ENCODE measurements at regions not wholly inside any gene's neighbourhood (a gene's known extent, or its start where the extent isn't known, plus 50 kb on each side); places are given as distances from the start of the nearest gene placed in this dataset.
"Not testable (repeated sequence)": the region's sequence is repeated elsewhere in the genome, so short reads cannot be mapped to it uniquely, and the experiment has no call there.

DNA sequence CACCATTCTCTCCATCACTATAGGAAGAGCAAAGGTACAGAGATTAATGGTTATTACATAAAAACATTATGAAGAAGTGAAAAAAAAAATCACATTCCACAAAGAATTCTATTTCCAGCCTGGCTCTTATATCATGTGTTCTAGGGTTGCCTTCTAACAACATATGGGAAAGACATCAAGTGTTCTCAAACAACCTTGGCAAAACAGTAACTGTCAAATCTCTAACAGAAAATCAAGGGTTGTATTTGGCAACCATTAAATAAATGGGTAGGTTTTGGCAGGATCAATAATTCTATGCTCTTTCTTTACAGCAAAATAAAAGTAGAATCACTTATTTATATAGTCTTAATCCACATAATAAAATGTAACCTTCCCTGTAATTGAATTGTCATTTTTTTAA, 728.9 kb downstream of the MAT2B start:
- no peak overlapping the region for H3K4me3 ChIP-seq (ENCODE audit: low read depth, low read length)
- TF ChIP-seq POLR2A (IDR thresholded peaks at IDR 0.05; ENCODE audit: extremely low read depth, insufficient read length) (no peak), MAX (IDR thresholded peaks at IDR 0.05; ENCODE audit: low read depth, low read length) (no peak), CTCF (IDR thresholded peaks at IDR 0.05; ENCODE audit: low read depth, low read length) (no peak), MYC (IDR thresholded peaks at IDR 0.05; ENCODE audit: low read depth, low read length) (no peak)
- no peak for DNase-seq (ENCODE audit: low read depth)

DNA sequence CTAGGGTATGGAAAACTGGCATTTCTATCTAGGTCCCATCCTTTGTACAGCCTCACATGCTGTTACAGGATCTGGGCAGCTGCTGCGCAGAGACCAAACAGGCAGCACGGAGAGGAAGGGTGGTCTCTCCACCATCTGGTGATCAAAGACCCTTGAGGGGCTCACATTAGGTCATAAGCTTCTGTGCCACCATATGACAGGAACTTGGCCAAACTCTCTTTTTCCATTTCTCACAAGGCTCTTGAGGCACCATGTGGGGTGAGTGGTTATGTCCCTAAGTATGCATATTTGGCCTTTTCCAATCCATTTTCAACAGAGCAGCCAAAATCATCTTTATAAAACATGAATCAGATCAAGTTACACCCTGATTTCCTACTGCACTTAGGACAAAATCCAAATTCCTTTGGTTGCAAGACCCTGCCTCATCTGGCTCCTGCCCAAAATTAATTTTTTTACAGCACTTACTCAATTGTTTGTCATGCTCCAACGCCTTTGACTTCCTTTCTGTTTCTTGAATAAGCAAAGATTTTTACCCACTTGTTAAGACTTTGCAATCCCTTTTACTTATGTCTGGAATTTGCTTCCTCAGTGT, 730.0 kb downstream of the MAT2B start:
- no peak for DNase-seq (ENCODE audit: low read depth)
- H3K4me3 ChIP-seq (ENCODE audit: low read depth, low read length), result no peak overlapping the region
- no peak for TF ChIP-seq MYC (IDR thresholded peaks at IDR 0.05; ENCODE audit: low read depth, low read length)
- TF ChIP-seq POLR2A (IDR thresholded peaks at IDR 0.05; ENCODE audit: extremely low read depth, insufficient read length), result no peak
- TF ChIP-seq MAX (IDR thresholded peaks at IDR 0.05; ENCODE audit: low read depth, low read length), result no peak
- TF ChIP-seq CTCF (IDR thresholded peaks at IDR 0.05; ENCODE audit: low read depth, low read length), result no peak

DNA sequence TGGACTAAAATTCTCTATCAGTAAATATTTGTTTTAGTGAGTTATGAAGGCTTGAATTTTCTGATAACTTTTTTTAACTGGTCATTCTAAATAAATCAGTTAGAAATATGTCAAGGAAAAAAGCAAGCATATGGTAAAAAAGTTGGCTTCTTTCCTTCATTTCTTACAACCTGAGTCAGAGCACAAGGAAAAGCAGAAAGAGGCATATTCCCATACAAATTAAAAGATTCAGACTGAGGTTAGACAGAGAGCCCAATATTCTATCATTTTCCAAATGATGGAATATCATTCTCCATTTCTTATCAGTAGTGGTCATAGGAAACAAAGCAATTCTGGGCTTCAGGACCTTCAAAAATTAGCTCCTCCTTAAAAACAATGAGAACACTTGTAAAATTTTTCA, 732.1 kb downstream of the MAT2B start:
- no peak overlapping the region for H3K4me3 ChIP-seq (ENCODE audit: low read depth, low read length)
- TF ChIP-seq MYC (IDR thresholded peaks at IDR 0.05; ENCODE audit: low read depth, low read length), result no peak
- DNase-seq (ENCODE audit: low read depth), result no peak

DNA sequence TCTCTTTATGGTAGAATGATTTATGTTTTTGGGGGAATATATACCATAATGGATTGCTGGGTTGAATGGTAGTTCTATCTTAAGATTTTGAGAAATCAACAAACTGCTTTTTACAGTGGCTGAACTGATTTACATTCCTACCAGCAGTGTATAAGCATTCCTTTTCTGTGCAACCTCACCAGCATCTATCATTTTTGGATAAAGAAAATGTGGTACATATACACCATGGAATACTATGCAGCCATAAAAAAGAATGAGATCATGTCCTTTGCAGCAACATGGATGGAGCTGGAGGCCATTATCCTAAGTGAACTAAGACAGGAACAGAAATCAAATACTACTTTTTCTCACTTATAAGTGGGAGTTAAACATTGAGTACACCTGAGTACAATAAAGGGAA, 746.4 kb downstream of the MAT2B start:
- not testable (repeated sequence) for DNase-seq (ENCODE audit: low read depth); H3K4me3 ChIP-seq (ENCODE audit: low read depth, low read length)

DNA sequence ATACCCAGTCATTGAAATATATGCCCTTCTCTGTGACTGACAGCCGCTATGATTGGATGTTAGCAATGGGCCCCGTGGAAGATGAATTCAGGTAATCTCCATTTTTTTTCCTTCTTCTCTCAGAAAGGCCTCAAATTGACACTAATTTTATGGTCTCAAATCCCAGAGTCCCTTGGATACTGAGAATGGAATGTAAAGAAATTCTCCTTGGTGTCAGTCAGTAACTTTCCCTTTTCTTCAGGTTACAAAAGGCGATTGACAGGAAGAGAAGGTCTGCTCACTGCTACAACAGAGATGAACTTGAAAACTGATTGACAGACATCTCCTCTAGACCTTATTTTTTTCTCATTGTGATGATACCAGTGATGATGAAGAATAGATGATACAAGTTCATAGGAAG, 748.3 kb downstream of the MAT2B start:
- TF ChIP-seq MAX (IDR thresholded peaks at IDR 0.05; ENCODE audit: low read depth, low read length) (no peak), POLR2A (IDR thresholded peaks at IDR 0.05; ENCODE audit: extremely low read depth, insufficient read length) (no peak), CTCF (IDR thresholded peaks at IDR 0.05; ENCODE audit: low read depth, low read length) (no peak), MYC (IDR thresholded peaks at IDR 0.05; ENCODE audit: low read depth, low read length) (no peak)
- H3K4me3 ChIP-seq (ENCODE audit: low read depth, low read length), result no peak overlapping the region
- DNase-seq (ENCODE audit: low read depth), result no peak

- DNase-seq (ENCODE audit: low read depth), result no peak
- TF ChIP-seq CTCF (IDR thresholded peaks at IDR 0.05; ENCODE audit: low read depth, low read length), result no peak
- TF ChIP-seq MYC (IDR thresholded peaks at IDR 0.05; ENCODE audit: low read depth, low read length), result no peak
- no peak for TF ChIP-seq MAX (IDR thresholded peaks at IDR 0.05; ENCODE audit: low read depth, low read length)
- TF ChIP-seq POLR2A (IDR thresholded peaks at IDR 0.05; ENCODE audit: extremely low read depth, insufficient read length), result no peak
- H3K4me3 ChIP-seq (ENCODE audit: low read depth, low read length), result no peak overlapping the region
These were observed 750.3 kb downstream of the MAT2B start for GRCh38 chr5:164255598-164256213.

GRCh38 chr5:164256351-164256750, 750.9 kb downstream of the MAT2B start:
- no peak for TF ChIP-seq CTCF (IDR thresholded peaks at IDR 0.05; ENCODE audit: low read depth, low read length)
- TF ChIP-seq MYC (IDR thresholded peaks at IDR 0.05; ENCODE audit: low read depth, low read length), result no peak
- no peak for TF ChIP-seq MAX (IDR thresholded peaks at IDR 0.05; ENCODE audit: low read depth, low read length)
- TF ChIP-seq POLR2A (IDR thresholded peaks at IDR 0.05; ENCODE audit: extremely low read depth, insufficient read length), result no peak
- no peak overlapping the region for H3K4me3 ChIP-seq (ENCODE audit: low read depth, low read length)
- no peak for DNase-seq (ENCODE audit: low read depth)

Data from NB4 (cell line).